K562 (cell line): ENCODE measurements at regions not wholly inside any gene's neighbourhood (a gene's known extent, or its start where the extent isn't known, plus 50 kb on each side); places are given as distances from the start of the nearest gene placed in this dataset.

Source experiments
- ATAC-seq: fragments of 200-7000 bp; cut with Tn5 transposase; 3 replicates; pipeline ENCODE4 v1.9.1; 2020; ENCODE audit warnings: moderate library complexity
- BruUV-seq: library from RNA; stranded (reverse); fragments of 400-500 nt; replicated peaks from 2 replicates; lab custom pipeline; 2021; lab: Mats Ljungman, UMichigan
- CTCF ChIA-PET: fragments of 300-600 bp; formaldehyde crosslinking; extraction: SDS; loops from one replicate; lab custom pipeline; 2021; ENCODE audit warnings: low intra/inter-chr PET ratio; lab: Yijun Ruan, JAX
- POLR2A ChIA-PET: fragments of 300-600, 350-650 bp; sonication (Branson Sonifier 250); formaldehyde crosslinking; extraction: SDS; loops from one replicate; lab custom pipeline; 2021; ENCODE audit warnings: antibody characterized with exemption, inconsistent platforms; lab: Yijun Ruan, JAX
- DNase-seq, 4 experiments: peaks; one replicate each; pipeline versions ENCODE4 v3.0.0 to v3.0.0-alpha.2; 2011 to 2018; ENCODE audit warnings: low spot score in 3 of 4, mixed read lengths in 3 of 4; ENCODE audit errors: extremely low read depth in 1 of 4
- FAIRE-seq: peaks from 2 replicates; lab custom pipeline; 2011; peaks lifted over from hg19 to GRCh38; lab: Jason Lieb, UNC
- H2AFZ ChIP-seq: 2 replicates; pipeline ENCODE4 v1.6.0; 2011; ENCODE audit warnings: low read depth, low read length, control low read depth, inconsistent platforms
- H3K27ac ChIP-seq: fragments of 200-600 bp; 3 replicates; pipeline ENCODE4 v1.8.0; 2011; ENCODE audit warnings: low read depth, mild to moderate bottlenecking, control low read depth, inconsistent platforms, low read length, moderate library complexity, mixed read lengths; ENCODE audit errors: extremely low read depth
- H3K27me3 ChIP-seq, 2 experiments: fragments of 300-600 bp in 1 of 2; 2 replicates in 1 of 2; 3 replicates in 1 of 2; pipeline versions ENCODE4 v1.6.0 to v1.8.0; 2011; ENCODE audit warnings: inconsistent platforms in 2 of 2, low read length in 2 of 2, mild to moderate bottlenecking in 1 of 2, mixed read lengths in 1 of 2, moderate library complexity in 1 of 2; ENCODE audit not compliant: control insufficient read depth in 2 of 2, insufficient read depth in 2 of 2
- H3K36me3 ChIP-seq: fragments of 300-600 bp; 3 replicates; pipeline ENCODE4 v1.8.0; 2011; ENCODE audit warnings: mild to moderate bottlenecking, low read length, inconsistent platforms; ENCODE audit not compliant: control insufficient read depth, insufficient read depth
- H3K4me1 ChIP-seq, 2 experiments: fragments of 200-600 bp in 1 of 2; replicated peaks in 1 of 2; 2 replicates in 1 of 2; 3 replicates in 1 of 2; pipeline versions ENCODE4 v1.5.1 to v1.8.0; 2011; ENCODE audit warnings: inconsistent platforms in 2 of 2, low read length in 2 of 2, mild to moderate bottlenecking in 1 of 2, mixed read lengths in 1 of 2, moderate library complexity in 1 of 2; ENCODE audit not compliant: control insufficient read depth in 2 of 2, insufficient read depth in 2 of 2
- H3K4me2 ChIP-seq: 2 replicates; pipeline ENCODE4 v1.6.1; 2011; ENCODE audit warnings: low read length, control low read depth, inconsistent platforms, mixed read lengths; ENCODE audit not compliant: insufficient read depth
- H3K4me3 ChIP-seq: fragments of 200-600 bp; sonication (generic), shearing (Covaris generic); 2 replicates; pipeline ENCODE4 v1.5.1; 2016; ENCODE audit warnings: control low read depth, inconsistent platforms
- H3K79me2 ChIP-seq: fragments of 200-600 bp; 3 replicates; pipeline ENCODE4 v1.8.0; 2011; ENCODE audit warnings: low read length, inconsistent platforms; ENCODE audit not compliant: control insufficient read depth, insufficient read depth
- H3K9ac ChIP-seq, 2 experiments: 2 replicates each; pipeline versions ENCODE4 v1.6.0 to v1.6.1; 2011; ENCODE audit warnings: low read depth in 2 of 2, low read length in 2 of 2, control low read depth in 1 of 2, inconsistent platforms in 1 of 2, mild to moderate bottlenecking in 1 of 2, mixed read lengths in 1 of 2; ENCODE audit not compliant: insufficient read depth in 1 of 2
- H3K9me1 ChIP-seq: one replicate; pipeline ENCODE4 v1.6.0; 2011; ENCODE audit warnings: inconsistent platforms, mild to moderate bottlenecking, low read length, moderate library complexity; ENCODE audit not compliant: control insufficient read depth, insufficient read depth
- H3K9me3 ChIP-seq: replicated peaks from 2 replicates; pipeline ENCODE4 v1.5.1; 2011; ENCODE audit warnings: low read depth, low read length, inconsistent platforms; ENCODE audit not compliant: control insufficient read depth, insufficient read depth
- H4K20me1 ChIP-seq: replicated peaks from 2 replicates; pipeline ENCODE4 v1.6.1; 2011; ENCODE audit warnings: low read length, inconsistent platforms, mixed read lengths; ENCODE audit not compliant: control insufficient read depth, insufficient read depth
- CREM ChIP-seq: IDR thresholded peaks from 2 replicates; pipeline ENCODE4 v1.6.1; 2014; ENCODE audit warnings: antibody characterized with exemption, low read depth
- GATAD2A ChIP-seq: fragments of 450-650 bp; IDR thresholded peaks from 2 replicates; pipeline ENCODE4 v1.6.1; 2017
- HDAC8 ChIP-seq: fragments of 450-650 bp; IDR thresholded peaks from 2 replicates; pipeline ENCODE4 v1.6.1; 2016; ENCODE audit warnings: mild to moderate bottlenecking, missing genetic modification characterization, moderate library complexity, missing compliant biosample characterization
- MTF1 ChIP-seq: fragments of 250-450 bp; sonication (Bioruptor Pico); IDR thresholded peaks from 2 replicates; pipeline ENCODE4 v1.9.0; 2021; ENCODE audit warnings: moderate library complexity, mild to moderate bottlenecking, inconsistent platforms, borderline replicate concordance
- NR2F6 ChIP-seq: fragments of 450-650 bp; formaldehyde crosslinking; IDR thresholded peaks from 2 replicates; pipeline ENCODE4 v1.4.0; 2020; ENCODE audit warnings: mild to moderate bottlenecking
- PTTG1 ChIP-seq: fragments of 450-650 bp; IDR thresholded peaks from 2 replicates; pipeline ENCODE4 v1.6.1; 2016; ENCODE audit warnings: low read depth, mild to moderate bottlenecking, missing genetic modification characterization, missing compliant biosample characterization
- SLC30A9 ChIP-seq: fragments of 250-450 bp; sonication (Bioruptor Pico); IDR thresholded peaks from 2 replicates; pipeline ENCODE4 v1.8.0; 2022; ENCODE audit warnings: mild to moderate bottlenecking, moderate library complexity
- ZBTB40 ChIP-seq, 2 experiments: fragments of 450-650 bp in 1 of 2; sonication (generic) in 1 of 2; formaldehyde crosslinking in 1 of 2; IDR thresholded peaks; 2 replicates each; pipeline versions ENCODE4 v1.7.1 to v1.9.0; 2016 to 2022; ENCODE audit warnings: inconsistent platforms in 1 of 2, mild to moderate bottlenecking in 1 of 2, missing genetic modification reagents in 1 of 2
- ZNF316 ChIP-seq: fragments of 450-650 bp; IDR thresholded peaks from 2 replicates; pipeline ENCODE4 v1.6.1; 2016
- WGBS: fragments of 100-300 bp; shearing (Covaris generic); methylation state at CpG from one replicate; pipeline ENCODE4 v1.1.6; 2016; ENCODE audit warnings: low coverage, mixed read lengths; ENCODE audit not compliant: insufficient coverage; ENCODE audit errors: missing lambda C conversion rate; 5-methylcytosine and 5-hydroxymethylcytosine counted together
- in situ Hi-C: fragments of 300-500 bp; cut with MboI; formaldehyde crosslinking; loops from 4 replicates; pipeline ENCODE4 v1.15.0; 2018; ENCODE audit warnings: inconsistent platforms, mixed read lengths
- intact Hi-C: fragments of 100-400 bp; cut with micrococcal nuclease; formaldehyde crosslinking; loops from 2 replicates; pipeline ENCODE4 v1.14.2; 2022

DNA sequence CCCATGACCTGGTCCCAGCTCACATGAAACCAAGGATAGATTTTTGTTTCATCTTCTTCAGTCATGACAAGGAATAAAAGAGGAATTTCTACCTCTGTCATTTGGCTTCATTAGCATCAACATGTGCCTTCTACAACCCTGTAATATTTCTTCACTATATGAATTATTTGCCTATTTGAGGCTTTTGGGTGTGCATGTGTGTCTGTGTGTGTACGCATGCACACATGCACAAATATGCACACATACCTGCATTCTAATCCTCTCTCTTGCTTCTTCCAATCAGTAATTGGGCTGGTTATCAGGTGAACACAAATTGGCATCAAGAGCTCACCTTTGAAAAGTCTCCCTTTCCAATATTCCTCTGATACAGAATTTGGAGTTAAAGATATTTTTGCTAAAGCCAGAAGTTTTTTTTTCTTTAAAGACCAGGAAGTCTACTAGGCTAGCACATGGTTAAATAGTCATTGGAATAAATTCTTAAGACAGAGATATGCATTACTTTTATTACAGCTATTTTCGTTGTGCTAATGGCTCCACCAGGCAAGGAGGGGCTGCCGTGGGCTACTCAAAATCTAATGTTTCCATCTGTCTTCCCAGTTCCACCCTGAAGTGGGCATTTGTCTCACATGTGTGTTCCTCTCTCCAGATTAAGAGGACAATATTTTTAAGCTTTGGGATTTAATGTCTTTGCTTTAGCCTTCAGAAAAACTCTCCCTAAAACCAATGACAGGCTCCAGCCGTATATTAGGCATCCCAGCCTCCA, 547.2 kb upstream of the CDH5 start (continued):
- no peak for TF ChIP-seq HDAC8 (tag)
- TF ChIP-seq NR2F6 (CRISPR knock-in tag), result no peak
- TF ChIP-seq PTTG1 (tag), result no peak
- no peak for TF ChIP-seq SLC30A9 (CRISPR knock-in tag)
- no peak for TF ChIP-seq GATAD2A

- H3K4me3 ChIP-seq, result no peak overlapping the region
- in situ Hi-C loops (no loop called here), intact Hi-C loops (no loop called here)
- CTCF ChIA-PET, result no interaction called here
- 0 out of 2 replicates have a peak overlapping the region, but pooled peaks have one; percentile 24 for H2AFZ ChIP-seq
- H3K4me1 ChIP-seq, result no peaks in the 10 kb centered on the region; a peak in 1 of 5 replicates
- no peak for ATAC-seq
- H3K9me3 ChIP-seq, result no peaks in the 10 kb centered on the region
- H3K36me3 ChIP-seq, result no peaks in the 10 kb centered on the region
- no peaks in the 10 kb centered on the region for H3K79me2 ChIP-seq
- no peaks in the 10 kb centered on the region for H4K20me1 ChIP-seq
- DNase-seq, result no peak
- H3K9ac ChIP-seq, result no peak overlapping the region
- H3K9me1 ChIP-seq, result no peaks in the 10 kb centered on the region
- no TSS peak for BruUV-seq
- H3K27ac ChIP-seq, result no peak overlapping the region
- POLR2A ChIA-PET, result no interaction called here
- 8% methylated on average over 2 of the region's 2 CpGs for WGBS
- H3K27me3 ChIP-seq, result no peaks in the 10 kb centered on the region
- no peak overlapping the region for H3K4me2 ChIP-seq
- TF ChIP-seq ZBTB40 (IDR thresholded peaks at IDR 0.05) (peak; percentile 86), ZBTB40 (CRISPR knock-in tag; IDR thresholded peaks at IDR 0.05) (0 out of 2 replicates have a peak, but pooled peaks have one; percentile 10), CREM (no peak), MTF1 (CRISPR knock-in tag) (no peak), ZNF316 (peak; percentile 52)
- FAIRE-seq, result no peak
Observed at GRCh38 chr16:65817799-65818198, 548.7 kb upstream of the CDH5 start.
